Spleen (tissue), 11 donors: ENCODE measurements at regions not wholly inside any gene's neighbourhood (a gene's known extent, or its start where the extent isn't known, plus 50 kb on each side); places are given as distances from the start of the nearest gene placed in this dataset.
"Not testable (repeated sequence)": the region's sequence is repeated elsewhere in the genome, so short reads cannot be mapped to it uniquely, and the experiment has no call there.

ENCODE experiments used
- DNase-seq: peaks from one replicate; pipeline ENCODE4 v3.0.0-alpha.2; 2020
- H3K27ac ChIP-seq, 8 donors: fragments of 200-600 bp; sonication (generic) in 7 of 8; 1 replicate in 4 of 8; 2 replicates in 4 of 8; pipeline versions ENCODE4 v1.5.0 to v1.8.0; 2016 to 2021; ENCODE audit warnings: inconsistent platforms in 4 of 8, mild to moderate bottlenecking in 4 of 8, moderate library complexity in 1 of 8
- H3K27me3 ChIP-seq, 7 donors: fragments of 200-600 bp; sonication (generic) in 6 of 7; replicated peaks in 1 of 7; 1 replicate in 4 of 7; 2 replicates in 3 of 7; pipeline versions ENCODE4 v1.5.0 to v1.8.0; 2016 to 2021; ENCODE audit warnings: inconsistent platforms in 3 of 7, mild to moderate bottlenecking in 1 of 7
- H3K36me3 ChIP-seq, 6 donors: fragments of 200-600 bp; sonication (generic) in 5 of 6; 1 replicate in 4 of 6; 2 replicates in 2 of 6; pipeline versions ENCODE4 v1.5.0 to v1.8.0; 2016 to 2021; ENCODE audit warnings: inconsistent platforms in 2 of 6
- H3K4me1 ChIP-seq, 6 donors: fragments of 200-600 bp; sonication (generic) in 5 of 6; 1 replicate in 3 of 6; 2 replicates in 3 of 6; pipeline versions ENCODE4 v1.5.0 to v1.8.0; 2016 to 2021; ENCODE audit warnings: inconsistent platforms in 3 of 6
- H3K4me3 ChIP-seq, 8 donors: fragments of 200-600 bp; sonication (generic) in 7 of 8; 1 replicate in 4 of 8; 2 replicates in 4 of 8; pipeline versions ENCODE4 v1.5.0 to v1.8.0; 2016 to 2021; ENCODE audit warnings: inconsistent platforms in 4 of 8, mild to moderate bottlenecking in 4 of 8, moderate library complexity in 2 of 8
- H3K9me3 ChIP-seq, 8 donors: fragments of 200-600 bp; sonication (generic) in 7 of 8; 1 replicate in 4 of 8; 2 replicates in 4 of 8; pipeline versions ENCODE4 v1.5.0 to v1.8.0; 2016 to 2021; ENCODE audit warnings: inconsistent platforms in 4 of 8
- POLR2A ChIP-seq, 3 donors: fragments of 450-650 bp; IDR thresholded peaks; one replicate each; pipeline ENCODE4 v1.5.1; 2017; ENCODE audit warnings: antibody characterized with exemption in 3 of 3, mild to moderate bottlenecking in 1 of 3
- POLR2AphosphoS5 ChIP-seq, 3 donors: sonication (generic); formaldehyde crosslinking; IDR thresholded peaks; one replicate each; pipeline ENCODE4 v1.5.1; 2017; ENCODE audit warnings: antibody characterized with exemption in 3 of 3
- WGBS, 5 donors: extraction: QIAGEN DNeasy Blood & Tissue Kit in 3 of 5; methylation state at CpG; one replicate each; pipeline versions ENCODE4 v1.1.5 to v1.1.7; 2013 to 2018; 5-methylcytosine and 5-hydroxymethylcytosine counted together
- intact Hi-C: fragments of 100-400 bp; cut with DNase I; formaldehyde crosslinking; loops from one replicate; pipeline ENCODE4 v1.15.0; 2023; ENCODE audit warnings: low total_unique reads
- TF ChIP-seq, protein P1 (sequence below), 11 experiments: fragments of 200-600 bp in 7 of 11; fragments of 450-650 bp in 4 of 11; sonication (generic) in 4 of 11; IDR thresholded peaks in 8 of 11; conservative IDR thresholded peaks in 3 of 11; 1 replicate in 7 of 11; 2 replicates in 4 of 11; pipeline versions ENCODE4 v1.4.0 to v1.8.0; 2016 to 2021; ENCODE audit warnings: antibody characterized with exemption in 11 of 11, inconsistent platforms in 4 of 11, mild to moderate bottlenecking in 1 of 11
- donor health status: healthy with polysubstance abuse.
- donor health status: DM: no; HTN: no; CAD: no; lungs with moderate emphysema.
- donor health status: DM: no; HTN: no; CAD: no.
- donor health status: Bipolar disorder and iron deficiency.
- donor health status: healthy.
- donor health status: DM: no; HTN: no; CAD: no.
- donor health status: DM: yes; HTN: yes; CAD: no.

DNA sequence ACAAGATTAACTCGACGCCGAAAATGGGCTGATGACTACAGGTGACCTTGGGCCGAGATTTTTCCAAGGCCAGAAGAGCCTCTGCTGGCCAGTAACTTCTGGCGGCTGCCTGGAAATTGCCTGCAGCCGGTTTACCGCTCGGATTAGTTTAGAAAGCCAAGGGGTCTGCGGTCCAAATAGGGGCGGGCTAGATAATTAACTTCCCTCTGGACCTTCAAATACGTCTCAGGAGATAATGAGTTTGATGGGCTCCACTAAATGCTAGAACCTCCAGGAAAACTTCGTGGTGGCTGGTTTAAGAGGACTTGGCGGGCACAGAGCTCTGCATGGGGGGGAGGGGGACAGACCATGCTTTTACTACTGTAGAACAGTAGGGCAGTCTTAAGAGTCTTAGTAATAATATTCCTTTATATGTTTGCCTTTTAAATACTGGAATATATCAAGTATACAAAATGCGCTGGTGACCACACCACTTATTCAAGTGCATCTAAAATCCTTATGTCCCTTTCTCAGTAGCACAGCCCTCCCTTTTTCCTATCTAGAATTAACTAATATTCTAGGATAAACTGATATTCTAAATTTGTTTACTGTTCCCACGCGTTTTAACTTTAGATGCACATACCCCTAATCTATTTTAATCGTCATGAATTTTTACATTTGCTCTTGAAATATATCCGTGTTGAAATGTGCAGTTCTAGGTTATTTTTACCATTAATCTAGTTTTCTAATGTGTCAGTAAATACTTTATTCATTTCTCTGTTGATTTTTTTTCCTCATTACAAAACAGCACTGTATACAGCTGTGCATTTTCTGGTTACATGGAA lies 107.5 kb upstream of the PRSS16 start:
- peak overlapping the region; percentile 95 to 99 (median 96) for H3K27ac ChIP-seq
- H3K4me1 ChIP-seq, result peaks cover 34 to 97% (median 66%) of the 10 kb centered on the region in 6 donors
- H3K36me3 ChIP-seq, result peaks cover 0 to 27% (median 4%) of the 10 kb centered on the region in 6 donors
- no peak for DNase-seq
- TF ChIP-seq POLR2A (IDR thresholded peaks at IDR 0.05), result no peak
- TF ChIP-seq, protein P1, sequence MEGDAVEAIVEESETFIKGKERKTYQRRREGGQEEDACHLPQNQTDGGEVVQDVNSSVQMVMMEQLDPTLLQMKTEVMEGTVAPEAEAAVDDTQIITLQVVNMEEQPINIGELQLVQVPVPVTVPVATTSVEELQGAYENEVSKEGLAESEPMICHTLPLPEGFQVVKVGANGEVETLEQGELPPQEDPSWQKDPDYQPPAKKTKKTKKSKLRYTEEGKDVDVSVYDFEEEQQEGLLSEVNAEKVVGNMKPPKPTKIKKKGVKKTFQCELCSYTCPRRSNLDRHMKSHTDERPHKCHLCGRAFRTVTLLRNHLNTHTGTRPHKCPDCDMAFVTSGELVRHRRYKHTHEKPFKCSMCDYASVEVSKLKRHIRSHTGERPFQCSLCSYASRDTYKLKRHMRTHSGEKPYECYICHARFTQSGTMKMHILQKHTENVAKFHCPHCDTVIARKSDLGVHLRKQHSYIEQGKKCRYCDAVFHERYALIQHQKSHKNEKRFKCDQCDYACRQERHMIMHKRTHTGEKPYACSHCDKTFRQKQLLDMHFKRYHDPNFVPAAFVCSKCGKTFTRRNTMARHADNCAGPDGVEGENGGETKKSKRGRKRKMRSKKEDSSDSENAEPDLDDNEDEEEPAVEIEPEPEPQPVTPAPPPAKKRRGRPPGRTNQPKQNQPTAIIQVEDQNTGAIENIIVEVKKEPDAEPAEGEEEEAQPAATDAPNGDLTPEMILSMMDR (IDR thresholded peaks at IDR 0.05 in 8 of 11, conservative IDR thresholded peaks at IDR 0.05 in 3 of 11), result no peak
- no peak for TF ChIP-seq POLR2AphosphoS5 (IDR thresholded peaks at IDR 0.05)
- 2 to 4% (median 3%) methylated on average over 18 of the region's 18 CpGs for WGBS, 5 donors
- H3K4me3 ChIP-seq, result peak overlapping the region; percentile 53 to 79 (median 58)
- intact Hi-C loops, result no loop called here
- H3K9me3 ChIP-seq, result no peaks in the 10 kb centered on the region
- H3K27me3 ChIP-seq, result no peaks in the 10 kb centered on the region

DNA sequence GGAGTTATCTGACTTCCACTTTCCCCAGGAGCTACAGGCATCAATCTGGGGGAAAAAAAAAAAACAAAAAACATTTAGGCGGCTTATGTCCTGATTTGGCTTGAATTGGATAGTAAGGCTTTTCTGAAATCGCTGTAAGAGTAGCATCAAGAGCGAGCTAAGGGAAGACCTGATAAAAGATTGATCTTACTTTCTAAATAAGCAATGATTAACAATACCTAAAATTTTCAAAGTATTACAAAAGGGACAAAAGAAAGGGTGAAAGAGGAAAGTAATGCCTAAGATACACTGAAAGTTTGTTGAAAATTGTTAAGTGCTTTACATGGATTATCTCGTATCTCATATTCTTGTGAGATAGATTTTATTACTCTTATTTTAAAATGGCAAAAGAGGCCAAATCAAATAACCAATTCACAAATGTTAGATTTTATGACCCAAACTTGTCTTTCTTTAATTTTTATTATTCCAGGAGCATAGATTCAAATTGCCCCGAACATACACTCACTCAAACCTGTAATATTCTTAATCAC lies 106.4 kb upstream of the PRSS16 start:
- no peaks in the 10 kb centered on the region for H3K27me3 ChIP-seq
- peaks cover 34 to 95% (median 67%) of the 10 kb centered on the region in 6 donors for H3K4me1 ChIP-seq
- TF ChIP-seq POLR2A (IDR thresholded peaks at IDR 0.05) (no peak), POLR2AphosphoS5 (IDR thresholded peaks at IDR 0.05) (no peak)
- TF ChIP-seq, protein P1 (IDR thresholded peaks at IDR 0.05 in 8 of 11, conservative IDR thresholded peaks at IDR 0.05 in 3 of 11), result no peak
- H3K4me3 ChIP-seq, result peak overlapping the region in 3 of 8 donors; percentile 1 to 23 (median 8)
- peak overlapping the region in 5 of 8 donors; percentile 13 to 97 (median 54) for H3K27ac ChIP-seq
- H3K36me3 ChIP-seq, result peaks cover 0 to 27% (median 4%) of the 10 kb centered on the region in 6 donors
- WGBS, 5 donors, result 58 to 79% (median 71%) methylated on average over 5 of the region's 5 CpGs
- no peak for DNase-seq
- H3K9me3 ChIP-seq, result no peaks in the 10 kb centered on the region
- intact Hi-C loops, result no loop called here

DNA sequence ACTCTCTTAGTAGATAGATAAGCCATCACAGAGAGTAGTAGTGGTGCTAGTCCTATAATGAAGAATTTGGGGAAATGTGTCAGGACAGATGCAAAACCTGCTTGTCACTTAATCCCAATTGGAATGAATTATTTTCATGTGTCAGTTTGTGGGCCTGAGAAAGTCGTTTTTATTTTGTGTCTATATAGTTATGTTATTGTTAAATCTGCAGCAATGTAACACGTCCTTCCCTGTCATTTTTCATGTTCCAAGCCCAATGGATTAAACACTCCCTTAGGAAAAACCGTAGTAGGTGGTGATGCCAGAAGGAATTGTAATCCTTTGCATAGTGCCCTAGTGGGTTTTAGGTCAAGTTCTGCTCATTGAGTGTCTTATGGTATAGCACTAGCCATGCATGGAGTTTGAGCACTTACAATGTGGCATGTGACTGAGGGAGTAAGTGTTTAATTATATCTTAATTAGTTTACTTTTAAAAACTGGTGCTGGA lies 105.9 kb upstream of the PRSS16 start:
- TF ChIP-seq POLR2AphosphoS5 (IDR thresholded peaks at IDR 0.05) (no peak), POLR2A (IDR thresholded peaks at IDR 0.05) (no peak)
- TF ChIP-seq, protein P1 (IDR thresholded peaks at IDR 0.05 in 8 of 11, conservative IDR thresholded peaks at IDR 0.05 in 3 of 11), result no peak
- intact Hi-C loops, result no loop called here
- 49 to 65% (median 60%) methylated on average over 3 of the region's 3 CpGs for WGBS, 5 donors
- peak overlapping the region in 2 of 8 donors; percentile 1 to 23 for H3K4me3 ChIP-seq
- H3K9me3 ChIP-seq, result no peaks in the 10 kb centered on the region
- H3K36me3 ChIP-seq, result peaks cover 0 to 27% (median 4%) of the 10 kb centered on the region in 6 donors
- H3K27me3 ChIP-seq, result no peaks in the 10 kb centered on the region
- no peak for DNase-seq
- H3K27ac ChIP-seq, result peak overlapping the region in 5 of 8 donors; percentile 13 to 97 (median 54)
- H3K4me1 ChIP-seq, result peaks cover 34 to 90% (median 67%) of the 10 kb centered on the region in 6 donors

- not testable (repeated sequence) for DNase-seq
- 90 to 99% (median 95%) methylated on average over 4 of the region's 4 CpGs for WGBS, 5 donors
- TF ChIP-seq POLR2AphosphoS5 (IDR thresholded peaks at IDR 0.05), result peak in 1 of 3 donors; percentile 58
Observed at GRCh38 chr6:27143020-27143388, 104.5 kb upstream of the PRSS16 start.

More at GRCh38 chr6:27143020-27143388, 104.5 kb upstream of the PRSS16 start:
- peaks cover 34 to 83% (median 66%) of the 10 kb centered on the region in 6 donors for H3K4me1 ChIP-seq
- peak overlapping the region in 1 of 8 donors; percentile 17 for H3K4me3 ChIP-seq
- H3K36me3 ChIP-seq, result peaks cover 0 to 18% (median 4%) of the 10 kb centered on the region in 6 donors
- H3K27me3 ChIP-seq, H3K9me3 ChIP-seq, intact Hi-C loops: not testable (repeated sequence)
- peak overlapping the region in 5 of 8 donors; percentile 3 to 97 (median 37) for H3K27ac ChIP-seq
